T-helper 2 cell (primary cell): ENCODE measurements at regions not wholly inside any gene's neighbourhood (a gene's known extent, or its start where the extent isn't known, plus 50 kb on each side); places are given as distances from the start of the nearest gene placed in this dataset.
"Not testable (repeated sequence)": the region's sequence is repeated elsewhere in the genome, so short reads cannot be mapped to it uniquely, and the experiment has no call there.

ENCODE experiments used
- DNase-seq, 5 experiments: peaks; one replicate each; pipeline versions ENCODE4 v3.0.0 to v3.0.0-alpha.2; 2012 to 2022

DNA sequence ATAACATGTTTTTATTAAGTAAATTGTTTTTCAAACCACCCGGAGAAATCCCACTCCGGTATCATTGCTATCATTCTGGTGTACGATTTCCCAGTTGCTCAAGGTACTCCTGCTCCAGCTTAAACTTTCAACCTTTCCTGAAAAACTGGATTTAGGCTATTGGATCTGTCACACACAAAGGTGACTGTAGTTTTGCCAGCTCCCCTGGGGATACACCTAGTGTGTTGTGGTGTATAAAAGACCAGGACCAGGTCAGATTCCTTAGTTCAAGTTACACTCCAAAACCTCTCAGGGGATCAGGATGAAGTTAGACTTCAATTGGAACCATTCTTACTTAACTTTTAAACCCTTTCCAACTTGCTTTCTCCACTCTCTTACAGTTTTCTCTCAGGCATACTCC lies 303.9 kb downstream of the NOVA1 start:
- DNase-seq: no peak

DNA sequence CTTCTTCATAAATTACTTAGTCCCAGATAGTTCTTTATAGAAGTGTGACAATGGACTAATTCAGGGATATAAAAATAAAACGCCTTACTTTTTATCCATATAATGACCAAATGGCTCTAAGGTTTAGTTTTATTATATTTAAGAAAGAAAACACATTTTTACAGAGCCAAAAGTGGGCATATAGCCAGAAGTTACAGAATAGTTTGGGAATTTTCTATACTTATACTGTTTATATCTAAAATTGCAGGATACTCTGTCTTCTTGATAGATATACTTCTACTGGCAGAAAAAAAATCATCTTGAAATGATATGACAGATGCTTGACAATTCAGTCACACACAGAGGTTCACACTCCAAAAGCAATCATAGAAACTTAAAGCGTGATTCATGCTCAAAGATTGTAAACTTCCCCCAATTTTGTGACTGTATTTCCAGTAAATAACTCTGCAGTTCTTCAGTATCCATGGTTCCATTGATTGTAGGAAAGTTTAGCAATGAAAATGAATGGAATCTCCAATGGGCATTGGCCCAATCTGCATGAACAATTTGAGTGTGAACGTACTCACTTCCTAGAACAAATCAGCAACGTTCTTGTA lies 307.8 kb downstream of the NOVA1 start:
- DNase-seq: no peak

DNA sequence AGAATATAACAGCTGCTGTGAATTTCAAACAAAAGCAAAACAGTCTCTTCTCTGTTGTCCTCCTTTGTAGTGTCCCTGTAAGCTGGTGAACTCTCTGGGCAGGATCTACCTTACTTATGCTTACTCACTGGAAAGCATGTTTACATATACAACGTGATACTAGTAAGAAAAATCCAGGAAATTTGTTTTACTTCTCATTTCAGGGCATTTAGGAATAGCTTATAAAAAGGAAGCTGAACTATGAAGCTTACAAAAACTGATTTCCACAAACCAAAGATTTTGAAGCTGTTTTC lies 311.0 kb downstream of the NOVA1 start:
- DNase-seq: no peak

DNA sequence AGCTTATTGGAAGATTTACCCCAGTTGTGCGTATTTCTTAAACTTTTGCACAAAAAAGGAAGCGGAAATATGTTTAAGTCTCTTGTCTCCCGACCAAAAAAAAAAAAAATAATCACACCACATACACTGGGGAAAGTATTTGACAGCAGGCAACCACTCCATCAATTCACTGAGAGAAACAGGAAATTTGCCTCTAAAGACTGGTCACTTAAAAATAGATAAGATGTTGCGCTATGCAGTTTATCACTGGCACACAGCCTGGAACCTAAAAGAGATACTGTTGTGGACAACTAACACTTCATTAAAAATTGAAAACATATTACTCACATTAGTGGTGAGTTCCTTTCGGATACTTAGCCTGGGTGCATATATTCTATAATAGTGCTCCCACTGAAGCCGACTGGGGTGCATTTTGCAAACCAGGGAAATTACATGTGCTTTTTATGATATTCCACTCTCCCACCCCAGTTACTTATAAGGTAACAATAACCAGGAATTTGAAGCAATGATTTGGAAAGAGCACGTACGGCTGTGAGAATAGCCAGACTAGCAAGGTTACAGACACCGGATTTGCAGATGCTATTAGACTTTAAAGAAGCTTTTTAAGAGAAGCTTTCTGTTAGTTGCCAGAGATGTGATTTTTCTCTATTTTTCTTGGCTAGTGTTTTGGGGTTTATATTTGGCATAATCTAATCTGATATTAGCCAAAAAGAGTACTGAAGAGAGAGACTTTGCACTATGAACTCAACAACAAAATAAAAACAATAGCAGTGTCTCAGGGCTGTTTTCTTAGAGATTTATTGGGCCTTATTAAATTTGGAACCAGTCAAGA lies 311.5 kb downstream of the NOVA1 start:
- no peak for DNase-seq

DNA sequence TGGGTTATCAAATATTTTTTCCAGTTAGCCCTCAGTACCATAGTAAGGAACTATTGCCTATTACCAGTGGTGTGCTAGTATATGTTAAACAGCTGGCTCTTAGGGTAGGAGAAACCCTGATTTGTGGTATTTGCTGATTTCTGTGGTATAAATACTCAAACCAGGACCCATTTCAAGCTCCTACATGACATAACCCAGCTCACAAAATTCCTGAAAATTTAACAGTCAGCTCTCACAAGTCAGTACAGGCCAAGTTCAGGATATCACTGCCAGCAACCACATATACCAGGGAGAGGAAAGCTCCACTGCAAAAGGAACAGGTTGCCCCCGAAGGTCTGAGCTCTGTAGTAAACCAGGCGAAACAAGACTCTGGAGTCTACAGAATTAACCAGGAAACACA lies 315.3 kb downstream of the NOVA1 start:
- no peak for DNase-seq

DNA sequence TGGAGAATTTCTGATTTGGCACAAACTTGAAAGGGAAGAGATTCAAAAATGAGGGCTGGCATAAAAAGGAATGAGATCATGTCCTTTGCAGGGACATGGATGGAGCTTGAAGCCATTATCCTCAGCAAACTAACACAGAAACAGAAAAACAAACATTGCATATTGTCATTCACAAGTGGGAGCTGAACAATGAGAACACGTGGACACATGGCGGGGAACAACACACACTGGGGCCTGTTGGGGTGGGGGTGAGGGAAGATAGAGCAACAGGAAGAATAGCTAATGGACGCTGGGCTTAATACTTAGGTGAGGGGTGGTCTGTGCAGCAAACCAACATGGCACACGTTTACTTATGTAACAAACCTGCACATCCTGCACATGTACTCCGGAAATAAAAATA lies 315.8 kb downstream of the NOVA1 start:
- not testable (repeated sequence) for DNase-seq

DNA sequence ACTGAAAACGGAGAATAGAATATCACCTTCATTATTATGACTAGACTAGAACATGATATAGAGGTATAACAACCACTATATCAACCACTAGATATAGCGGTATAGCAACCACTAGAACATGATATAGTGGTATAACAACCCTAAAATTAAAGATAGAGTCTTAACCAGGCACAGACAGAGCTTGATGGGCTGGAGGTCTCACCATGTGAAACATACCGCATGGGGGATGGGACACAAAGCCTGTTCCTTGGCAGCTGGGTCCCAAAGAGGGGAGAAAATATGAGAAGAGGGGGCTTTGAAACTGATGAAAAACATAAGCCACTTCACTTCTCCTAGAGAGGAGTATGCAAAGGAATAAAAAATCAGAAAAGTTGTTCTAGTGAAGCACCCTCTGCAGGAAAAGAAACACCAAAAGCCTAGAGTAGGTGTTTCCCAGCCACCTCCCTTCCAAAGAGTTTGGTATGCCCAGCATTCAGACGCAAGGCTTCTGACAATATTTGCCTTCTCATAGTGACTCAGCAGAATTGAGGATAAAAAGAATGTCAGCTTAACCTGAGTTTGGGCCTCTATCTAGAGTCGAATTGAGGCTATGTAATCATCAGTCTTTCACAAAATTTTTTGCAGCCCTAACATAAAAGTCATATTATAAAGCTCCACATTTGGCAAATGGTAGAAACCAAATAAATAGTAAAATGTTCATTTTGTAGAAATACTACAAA lies 316.4 kb downstream of the NOVA1 start:
- no peak for DNase-seq

DNA sequence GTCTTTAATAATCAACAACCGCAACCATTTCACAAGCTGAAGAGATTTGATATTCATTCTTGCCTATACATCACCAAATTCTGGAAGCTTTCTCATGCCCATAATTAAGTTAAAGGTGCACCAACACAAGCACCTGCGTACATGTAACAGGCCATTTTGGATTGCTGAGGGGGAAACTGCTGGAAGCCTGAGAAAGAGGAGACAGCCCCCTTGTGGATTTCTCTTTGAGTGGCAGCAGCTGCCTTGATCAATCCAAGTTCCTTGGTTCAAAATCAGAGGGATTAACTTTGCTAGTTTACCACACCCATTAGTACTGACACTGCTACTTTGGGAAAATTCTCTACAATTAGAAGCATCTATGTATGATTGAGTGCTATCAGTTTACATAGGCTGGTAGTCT lies 321.1 kb downstream of the NOVA1 start:
- no peak for DNase-seq

DNA sequence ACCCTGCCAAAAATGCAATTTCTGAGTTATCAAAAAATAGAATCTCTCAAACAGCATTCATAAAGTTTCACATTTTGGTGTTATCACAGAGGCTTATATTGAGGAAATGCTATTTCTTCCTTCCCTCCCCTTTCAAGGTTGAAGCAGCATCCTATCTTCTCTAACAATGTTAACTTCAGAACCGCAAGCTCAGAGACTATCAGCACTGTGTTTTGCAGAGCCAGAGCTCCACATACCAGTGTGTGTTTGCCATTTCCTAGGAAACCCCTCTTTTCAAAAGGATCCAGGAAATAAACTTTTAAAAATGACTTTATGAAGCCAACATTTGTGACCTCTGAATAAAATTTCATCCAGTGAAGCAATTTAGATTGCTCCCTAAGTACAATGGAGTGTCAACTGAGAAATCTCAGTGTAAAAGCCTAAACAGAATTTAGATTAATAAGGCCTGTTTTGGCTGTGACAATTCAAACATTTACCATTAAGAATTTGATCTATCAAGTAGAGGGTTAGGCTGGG lies 332.6 kb downstream of the NOVA1 start:
- no peak for DNase-seq

DNA sequence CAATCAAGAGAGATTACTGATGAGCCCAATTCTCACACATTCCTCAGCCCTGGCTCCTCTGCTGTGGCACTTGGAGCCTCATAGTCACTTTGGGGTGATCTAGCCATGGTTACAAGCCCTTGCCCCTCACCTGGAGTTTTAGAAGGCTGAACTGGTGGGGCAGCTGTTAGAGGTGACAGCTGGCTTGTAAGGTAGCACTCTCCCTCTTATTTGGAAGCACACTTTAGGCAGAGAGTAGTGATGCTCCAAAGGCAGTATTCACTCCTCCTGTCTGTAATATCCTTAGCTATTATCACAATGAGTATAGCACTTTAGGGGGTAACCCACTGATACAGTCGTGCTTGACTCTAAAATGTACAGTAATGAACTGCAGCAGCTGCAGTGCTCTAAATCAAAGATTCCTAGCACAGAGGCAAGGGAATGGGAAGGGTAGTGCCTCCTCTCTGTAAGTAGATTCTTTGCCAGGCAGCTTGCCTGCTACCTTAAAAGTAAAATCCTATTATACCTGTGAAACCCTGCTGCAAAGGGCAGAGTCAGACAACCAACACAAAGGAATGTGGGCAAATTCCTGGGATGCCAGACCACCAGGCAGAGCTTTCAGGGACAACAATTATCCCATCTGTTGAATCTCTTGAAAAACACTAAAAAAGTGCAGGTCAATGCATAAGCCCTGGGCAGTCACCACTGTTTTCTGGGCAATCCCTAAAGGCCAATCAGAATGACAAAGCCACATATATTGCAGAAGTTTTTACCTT lies 336.3 kb downstream of the NOVA1 start:
- DNase-seq: no peak

DNA sequence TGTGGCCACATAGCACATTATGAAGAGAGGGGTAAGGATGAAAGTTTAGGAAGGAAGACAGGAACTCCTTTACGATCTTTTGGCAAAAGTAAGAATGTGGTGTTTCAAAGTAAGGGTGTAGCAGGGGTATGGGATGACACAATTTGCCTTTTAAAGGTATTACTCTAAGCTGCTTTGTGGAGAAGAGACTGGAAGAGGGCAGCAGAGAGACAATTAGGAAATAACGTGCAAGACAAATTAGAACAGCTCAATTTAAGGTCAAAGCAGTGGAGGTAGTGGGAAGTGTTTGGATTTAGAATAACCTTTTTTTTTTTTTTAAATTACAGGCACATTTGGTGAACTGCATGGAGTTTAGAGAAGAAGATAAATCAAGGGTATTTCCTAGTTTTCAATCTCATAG lies 342.6 kb downstream of the NOVA1 start:
- no peak for DNase-seq

DNA sequence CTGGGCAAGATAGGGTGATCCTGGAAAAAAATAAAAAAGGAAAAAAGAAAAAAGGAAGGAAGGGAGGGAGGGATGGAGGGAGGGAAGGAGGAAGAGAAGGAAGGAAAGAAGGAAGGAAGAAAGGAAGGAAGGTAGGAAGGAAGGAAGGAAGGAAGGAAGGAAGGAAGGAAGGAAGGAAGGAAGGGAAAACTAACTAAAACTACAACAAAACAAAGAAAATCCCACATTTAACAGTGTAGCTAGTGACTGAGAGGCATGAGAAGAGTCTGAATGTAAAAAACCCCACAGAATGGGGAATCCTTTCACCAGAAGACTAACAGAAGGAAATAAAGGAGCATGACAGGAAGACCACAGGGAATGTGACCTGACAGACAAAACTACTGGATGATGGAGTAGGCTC lies 345.7 kb downstream of the NOVA1 start:
- DNase-seq: no peak

DNA sequence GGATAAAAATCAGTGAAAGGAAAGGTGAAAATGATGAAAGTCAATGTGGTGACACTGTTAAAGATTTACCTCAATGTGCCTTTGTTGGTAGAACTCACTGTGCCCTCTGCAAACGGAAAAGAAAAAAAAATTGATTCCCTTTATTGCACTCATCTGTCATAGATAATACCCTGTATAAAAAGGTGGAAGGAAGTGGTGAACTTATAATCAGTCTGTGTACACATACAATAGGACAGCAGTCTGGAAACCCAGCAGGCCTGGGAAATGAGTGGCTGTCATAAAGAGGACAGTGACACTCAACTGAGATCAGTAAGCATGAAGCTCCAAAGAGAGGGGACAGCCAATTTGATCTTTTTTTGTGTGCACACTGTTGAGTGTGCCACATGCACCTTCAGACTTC lies 364.7 kb downstream of the NOVA1 start:
- DNase-seq: no peak

DNA sequence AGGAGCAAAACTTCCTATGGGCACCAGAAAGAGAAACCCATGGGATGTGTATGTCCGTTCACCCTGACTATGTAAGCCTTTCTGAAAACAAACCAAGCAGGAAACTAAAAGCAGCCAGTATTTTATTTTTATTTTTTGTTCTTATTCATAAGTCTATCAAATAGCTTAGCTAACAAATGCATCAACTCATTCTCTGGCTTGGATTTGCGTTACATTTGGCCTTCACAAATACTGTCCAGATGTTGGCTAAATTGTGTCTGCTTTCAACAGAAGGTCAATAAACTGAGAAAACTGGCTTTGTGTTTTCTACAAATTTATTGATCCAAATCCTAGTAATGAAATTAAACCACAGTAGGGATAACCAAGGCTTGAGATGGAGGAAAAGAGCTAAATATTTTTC lies 379.0 kb downstream of the NOVA1 start:
- no peak for DNase-seq

DNA sequence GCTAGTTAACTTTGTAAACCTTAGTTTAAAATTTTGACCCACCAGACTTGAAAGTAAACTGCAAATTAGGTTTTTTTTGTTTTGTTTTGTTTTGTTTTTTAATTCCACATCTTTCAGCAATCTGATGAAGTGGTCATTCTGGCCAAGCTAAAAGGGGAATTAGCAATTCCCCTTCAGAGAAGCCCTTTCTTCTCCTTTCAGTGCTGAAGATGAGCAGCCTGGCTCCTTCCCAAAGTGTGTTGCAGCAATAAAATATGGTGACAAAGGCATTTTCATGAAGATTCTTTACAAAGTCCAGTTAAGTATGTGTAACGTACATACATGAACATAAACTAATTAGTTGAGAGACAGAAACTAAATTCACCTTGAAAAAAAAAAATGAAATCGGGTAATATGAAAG lies 380.1 kb downstream of the NOVA1 start:
- no peak for DNase-seq

DNA sequence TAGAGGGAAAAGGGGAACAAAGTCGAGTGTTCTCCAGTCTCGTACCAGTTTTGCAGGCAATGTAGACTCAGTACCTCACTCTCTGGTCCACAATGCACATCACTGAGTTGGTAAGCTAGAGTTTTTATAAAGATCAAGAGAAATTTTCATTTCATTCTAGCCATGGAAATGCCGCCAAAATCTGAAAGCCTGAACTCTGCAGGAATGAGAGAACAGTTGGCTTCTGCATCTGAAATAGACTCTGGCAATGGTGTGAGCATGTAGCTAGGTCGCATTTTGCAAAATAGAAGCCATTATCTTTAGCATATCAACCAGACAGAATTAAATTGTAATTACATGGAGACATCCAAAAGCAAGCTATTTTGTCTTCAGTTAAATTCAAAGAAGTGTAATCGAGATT lies 381.0 kb downstream of the NOVA1 start:
- no peak for DNase-seq

DNA sequence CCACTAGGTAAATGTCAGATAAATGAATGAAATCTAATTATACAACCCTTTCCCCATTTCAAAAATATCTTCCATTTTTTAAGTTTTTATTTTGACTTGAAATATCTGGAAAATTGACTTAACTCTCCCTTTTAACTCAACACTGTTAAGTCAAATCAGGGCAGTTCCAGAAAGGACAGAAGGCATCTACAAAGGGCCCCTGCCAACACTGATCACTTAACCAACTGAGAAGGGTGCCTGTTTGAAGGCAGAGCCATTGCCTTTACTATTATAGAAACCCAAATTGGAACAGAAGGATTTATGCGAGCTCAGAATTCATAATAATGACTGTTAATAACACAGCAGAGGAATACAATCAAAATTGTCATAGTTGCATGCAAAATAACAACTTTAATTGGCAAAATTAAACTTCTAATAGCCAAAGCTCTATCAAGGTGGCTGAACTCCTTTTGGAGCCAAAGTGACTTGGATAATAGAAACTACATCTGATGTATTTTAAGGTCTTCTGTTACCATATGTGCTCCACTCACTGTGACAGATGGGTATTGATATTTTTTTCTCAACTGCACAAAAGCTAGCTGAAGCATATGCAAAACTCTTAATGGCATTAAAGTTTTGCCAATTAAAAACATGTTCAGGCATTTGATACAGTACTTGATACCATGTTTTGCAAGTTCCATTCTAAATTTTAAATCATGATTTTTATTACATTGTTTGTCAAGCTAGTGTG lies 383.8 kb downstream of the NOVA1 start:
- DNase-seq: no peak

DNA sequence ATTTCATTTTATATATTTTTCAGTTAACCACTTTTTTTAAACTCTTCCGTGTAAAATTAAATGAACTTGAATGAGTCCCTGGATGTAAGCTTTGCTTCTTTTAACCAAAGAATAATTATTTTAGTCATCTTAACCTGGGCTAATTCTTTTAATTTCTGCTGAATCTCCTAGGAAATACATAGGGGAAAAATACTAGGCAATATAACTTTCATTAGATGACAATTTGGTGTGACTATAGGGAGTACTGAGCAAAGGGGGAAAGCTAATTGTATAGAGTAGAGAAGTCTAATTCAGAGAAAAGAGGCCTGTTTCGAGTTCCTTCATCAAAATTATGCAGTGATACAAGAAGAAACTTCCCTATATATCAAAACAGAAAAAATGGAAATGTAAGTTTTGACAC lies 388.1 kb downstream of the NOVA1 start:
- no peak for DNase-seq

DNA sequence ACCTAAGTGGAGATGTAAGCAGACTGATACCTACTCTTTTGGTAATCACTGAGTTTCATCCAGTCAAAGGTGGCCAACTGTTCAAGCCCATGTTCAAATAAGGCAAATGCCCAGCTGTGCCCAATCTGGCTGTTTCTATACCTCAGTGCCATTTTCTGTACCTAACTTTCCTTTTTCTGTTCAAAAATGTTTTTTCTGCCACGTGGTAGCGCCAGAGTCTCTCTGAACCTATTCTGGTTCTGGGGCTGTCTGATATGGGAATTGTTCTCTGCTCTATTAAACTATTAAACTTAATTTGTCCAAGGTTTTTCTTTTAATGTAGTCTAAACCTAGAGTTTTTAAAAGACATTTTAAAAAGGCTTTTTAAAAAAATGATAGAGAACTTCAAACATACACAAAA lies 391.2 kb downstream of the NOVA1 start:
- DNase-seq: no peak

DNA sequence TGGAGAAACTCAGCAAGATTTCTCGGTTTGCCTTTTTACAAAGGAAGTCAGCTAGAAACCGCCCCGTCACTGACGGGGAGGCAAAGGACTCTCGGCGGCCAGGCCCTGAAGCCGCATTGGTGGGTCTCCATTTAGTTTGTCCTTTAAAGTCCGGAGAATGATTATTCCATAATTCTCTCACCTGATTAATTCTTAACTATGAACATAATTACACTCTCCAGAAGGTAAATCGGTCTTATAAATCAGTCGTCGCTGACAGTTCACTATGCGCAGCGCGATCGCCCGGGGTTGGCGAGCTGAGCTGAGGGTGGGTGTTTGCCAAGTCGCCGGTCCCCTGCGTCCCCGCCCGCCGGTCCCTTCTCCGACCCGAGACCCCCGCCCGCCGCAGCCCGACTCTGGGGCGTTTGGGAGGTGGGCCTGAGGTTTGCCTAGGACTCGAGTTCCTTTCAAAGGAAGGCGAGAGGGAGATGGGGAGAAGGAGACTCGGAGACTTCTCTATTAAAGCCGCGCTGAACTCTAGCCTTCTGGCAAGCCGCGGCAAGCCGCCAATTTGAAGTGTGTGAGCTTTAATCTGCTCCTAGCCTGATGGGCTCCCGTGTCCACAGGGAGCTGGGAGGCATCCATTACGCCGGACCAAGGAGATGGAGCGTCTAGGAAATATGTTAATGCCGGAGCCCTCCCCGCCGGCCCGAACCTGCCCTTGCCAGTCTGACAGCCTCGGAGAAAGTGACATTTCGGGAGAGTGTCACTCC lies 392.9 kb downstream of the NOVA1 start:
- DNase-seq: no peak

DNA sequence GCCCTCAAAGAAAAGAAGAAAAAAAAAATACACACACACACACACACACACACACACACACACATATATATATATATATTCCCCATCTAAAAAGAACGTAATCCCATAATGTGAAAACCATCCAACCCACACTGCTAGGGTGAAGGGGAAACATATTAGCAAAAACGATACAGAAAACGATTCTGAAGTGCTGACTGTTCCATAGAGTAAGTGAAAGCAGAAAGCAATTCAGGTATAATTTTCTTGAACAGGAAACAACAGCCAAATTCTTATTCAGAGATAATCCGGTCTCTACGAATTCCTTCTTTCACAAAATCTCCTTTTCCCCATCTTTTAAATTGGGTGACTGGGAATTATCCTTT lies 393.5 kb downstream of the NOVA1 start:
- no peak for DNase-seq

DNA sequence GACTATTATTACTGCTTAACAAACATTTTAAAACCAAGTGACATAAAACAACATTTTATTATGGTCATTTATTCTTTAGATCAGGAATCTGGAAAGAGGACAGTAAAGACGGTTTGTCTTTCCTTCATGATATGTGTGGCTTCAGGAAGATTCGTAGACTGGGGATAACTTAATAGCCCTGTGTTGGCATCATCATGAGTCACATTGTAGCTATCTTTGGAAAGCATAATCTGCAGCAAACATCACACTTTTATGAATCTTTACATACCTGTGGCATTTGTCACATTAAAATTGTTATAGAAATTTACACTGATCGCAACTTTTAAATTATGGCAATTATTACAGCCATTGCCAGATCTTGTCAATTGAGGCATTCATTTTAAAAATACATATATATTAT lies 397.1 kb downstream of the NOVA1 start:
- no peak for DNase-seq
